H1 (cell line): ENCODE measurements at regions not wholly inside any gene's neighbourhood (a gene's known extent, or its start where the extent isn't known, plus 50 kb on each side); places are given as distances from the start of the nearest gene placed in this dataset.

Source experiments
- ASH2L ChIP-seq: fragments of 200-600, 300-600 bp; sonication (generic); IDR thresholded peaks from one replicate; pipeline ENCODE4 v1.7.1; 2017; ENCODE audit warnings: low read length
- ATF2 ChIP-seq: IDR thresholded peaks from 2 replicates; pipeline ENCODE4 v1.6.1; 2012; ENCODE audit warnings: low read length, inconsistent platforms
- CHD7 ChIP-seq: fragments of 300-600 bp; sonication (generic); IDR thresholded peaks from 2 replicates; pipeline ENCODE4 v1.7.1; 2012; ENCODE audit warnings: low read length, moderate library complexity, mild to moderate bottlenecking, inconsistent platforms; ENCODE audit not compliant: insufficient replicate concordance
- TEAD4 ChIP-seq: IDR thresholded peaks from 2 replicates; pipeline ENCODE4 v1.6.1; 2012; ENCODE audit warnings: low read depth, low read length, inconsistent platforms, mixed read lengths

GRCh38 chr9:107942856-107943255 lies 453.3 kb upstream of the KLF4 start (continued):
- TF ChIP-seq CHD7 (no peak), TEAD4 (no peak), ASH2L (no peak), ATF2 (no peak)
